Loucy (cell line): ENCODE measurements at regions not wholly inside any gene's neighbourhood (a gene's known extent, or its start where the extent isn't known, plus 50 kb on each side); places are given as distances from the start of the nearest gene placed in this dataset.

Experiments
- H2AFZ ChIP-seq: fragments of 200-600 bp; sonication (generic); 2 replicates; pipeline ENCODE4 v1.6.0; 2016; ENCODE audit warnings: antibody characterized with exemption, mild to moderate bottlenecking, low read length, moderate library complexity
- H3F3A ChIP-seq: fragments of 200-600 bp; 2 replicates; pipeline ENCODE4 v1.6.0; 2016; ENCODE audit warnings: antibody characterized with exemption, low read depth, mild to moderate bottlenecking
- H3K27me3 ChIP-seq: fragments of 200-600 bp; sonication (generic); 2 replicates; pipeline ENCODE4 v1.6.1; 2014; ENCODE audit warnings: low read length, mild to moderate bottlenecking; ENCODE audit not compliant: insufficient read depth, poor library complexity, severe bottlenecking
- H3K36me3 ChIP-seq: fragments of 200-600 bp; sonication (generic); 2 replicates; pipeline ENCODE4 v1.6.1; 2016; ENCODE audit warnings: low read length; ENCODE audit not compliant: insufficient read depth
- H3K4me1 ChIP-seq: fragments of 200-600 bp; sonication (generic); 2 replicates; pipeline ENCODE4 v1.5.1; 2014; ENCODE audit warnings: low read length, mild to moderate bottlenecking; ENCODE audit not compliant: insufficient read depth, poor library complexity, severe bottlenecking
- H3K4me2 ChIP-seq: fragments of 200-600 bp; sonication (generic); 2 replicates; pipeline ENCODE4 v1.6.0; 2014; ENCODE audit warnings: antibody characterized with exemption, low read length, low read depth, mild to moderate bottlenecking; ENCODE audit not compliant: poor library complexity, severe bottlenecking
- H3K4me3 ChIP-seq: fragments of 200-600 bp; sonication (generic); 2 replicates; pipeline ENCODE4 v1.5.1; 2014; ENCODE audit warnings: low read length, mild to moderate bottlenecking, mixed read lengths; ENCODE audit not compliant: poor library complexity, severe bottlenecking
- H3K79me2 ChIP-seq: fragments of 200-600 bp; sonication (generic); 2 replicates; pipeline ENCODE4 v1.6.1; 2014; ENCODE audit warnings: low read length; ENCODE audit not compliant: insufficient read depth
- H3K9ac ChIP-seq: fragments of 200-600 bp; sonication (generic); 2 replicates; pipeline ENCODE4 v1.6.0; 2014; ENCODE audit warnings: mild to moderate bottlenecking, low read depth, low read length, moderate library complexity; ENCODE audit not compliant: poor library complexity, severe bottlenecking
- H3K9me2 ChIP-seq: fragments of 200-600 bp; sonication (generic); replicated peaks from 2 replicates; pipeline ENCODE4 v1.6.1; 2016; ENCODE audit warnings: low read depth, low read length, mixed read lengths
- H3K9me3 ChIP-seq: fragments of 200-600 bp; sonication (generic); 2 replicates; pipeline ENCODE4 v1.6.1; 2014; ENCODE audit warnings: mild to moderate bottlenecking, antibody characterized with exemption, low read length, low read depth; ENCODE audit not compliant: insufficient read depth
- H4K20me1 ChIP-seq: fragments of 200-600 bp; sonication (generic); 2 replicates; pipeline ENCODE4 v1.6.0; 2014; ENCODE audit warnings: antibody characterized with exemption, low read length, mild to moderate bottlenecking; ENCODE audit not compliant: insufficient read depth, poor library complexity, severe bottlenecking
- CTCF ChIP-seq: fragments of 200-600 bp; sonication (generic); conservative IDR thresholded peaks from 2 replicates; pipeline ENCODE4 v1.5.1; 2014; ENCODE audit warnings: mild to moderate bottlenecking, antibody characterized with exemption, low read length
- EZH2phosphoT487 ChIP-seq: fragments of 200-600 bp; IDR thresholded peaks from 2 replicates; pipeline ENCODE4 v1.6.1; 2018; ENCODE audit warnings: antibody characterized with exemption, mild to moderate bottlenecking, moderate library complexity, borderline replicate concordance

DNA sequence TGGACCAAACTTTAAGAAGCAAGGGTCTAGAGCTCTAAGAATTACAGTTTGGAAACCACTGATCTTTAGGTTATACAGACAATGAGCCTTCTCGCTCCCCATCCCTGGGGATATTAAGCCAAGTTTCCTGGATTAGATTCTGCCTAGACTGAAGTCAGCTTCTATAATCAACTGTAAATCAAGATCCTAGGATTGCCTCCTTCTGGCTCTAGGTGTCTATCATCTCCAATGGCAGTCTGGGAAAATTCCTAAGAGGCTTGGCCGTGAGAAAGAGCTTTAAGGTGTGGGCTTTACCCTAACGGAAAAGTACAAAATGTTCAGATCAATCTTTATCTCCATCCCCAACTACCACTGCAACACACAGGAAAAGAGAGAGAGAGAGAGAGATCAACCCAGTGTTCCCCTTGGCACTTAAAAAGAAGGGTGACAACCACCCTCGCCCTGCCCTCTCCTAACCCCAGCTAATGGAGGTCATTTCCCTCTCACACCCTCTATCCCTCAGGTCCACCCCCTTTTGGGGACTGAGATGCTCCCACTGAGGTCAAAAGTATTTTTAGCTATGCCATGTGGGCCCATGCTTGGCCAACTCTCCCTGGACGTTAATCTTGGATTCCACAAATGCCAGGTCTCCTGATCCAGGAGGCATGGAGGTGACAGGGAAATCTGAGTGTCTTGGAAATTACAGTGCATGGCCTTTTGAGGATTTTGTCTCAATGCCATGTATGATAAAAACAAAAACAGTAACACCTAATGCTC, 202.8 kb upstream of the BCL6 start:
- H4K20me1 ChIP-seq = no peaks in the 10 kb centered on the region
- H3K9me2 ChIP-seq = no peaks in the 10 kb centered on the region
- no peak overlapping the region for H3K4me2 ChIP-seq
- H2AFZ ChIP-seq = no peak overlapping the region
- H3F3A ChIP-seq = peaks cover 10% of the 10 kb centered on the region
- no peak for TF ChIP-seq CTCF
- no peak for TF ChIP-seq EZH2phosphoT487
- H3K4me3 ChIP-seq = no peak overlapping the region
- no peaks in the 10 kb centered on the region for H3K79me2 ChIP-seq
- H3K27me3 ChIP-seq = no peaks in the 10 kb centered on the region
- H3K4me1 ChIP-seq = peaks cover 90% of the 10 kb centered on the region
- peak overlapping the region; percentile 32 for H3K9ac ChIP-seq
- H3K36me3 ChIP-seq = no peaks in the 10 kb centered on the region
- no peaks in the 10 kb centered on the region for H3K9me3 ChIP-seq

DNA sequence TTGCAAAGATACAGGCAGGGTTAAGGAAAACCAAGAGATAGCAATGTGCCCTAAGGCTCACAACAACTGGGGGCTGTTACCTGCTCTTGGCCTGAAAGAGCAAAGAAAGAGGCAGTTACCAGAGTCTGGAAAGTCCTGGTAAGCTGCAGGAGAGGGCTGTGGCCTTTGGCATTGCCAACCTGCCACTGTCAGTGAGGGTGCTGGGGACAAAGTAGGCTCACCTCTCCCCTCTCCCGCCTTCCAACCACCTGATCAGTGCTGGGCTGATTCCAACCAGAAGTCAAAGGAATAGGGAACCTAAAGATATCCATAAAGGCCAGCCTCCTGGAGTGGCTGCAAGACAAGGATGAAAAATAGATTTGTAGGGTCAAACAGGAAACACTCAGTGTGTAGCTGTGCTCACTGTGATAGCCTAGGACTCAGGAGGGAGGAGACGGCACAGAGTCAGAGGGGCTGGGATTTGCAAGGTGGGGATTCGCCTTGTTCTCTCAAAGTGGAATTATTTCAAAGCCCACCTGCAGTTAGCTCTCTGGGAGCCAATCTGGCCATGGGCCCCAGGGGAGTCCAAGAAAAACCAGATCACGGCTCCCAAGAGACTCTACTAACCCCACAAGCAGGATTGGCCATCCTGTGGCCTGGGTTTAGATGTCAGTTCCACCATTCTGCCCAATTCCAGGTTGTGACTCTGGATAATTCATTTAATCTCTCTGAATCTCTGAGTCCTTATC, 204.0 kb upstream of the BCL6 start:
- TF ChIP-seq EZH2phosphoT487 (no peak), CTCF (no peak)
- H3K9ac ChIP-seq = peak overlapping the region; percentile 32
- no peaks in the 10 kb centered on the region for H4K20me1 ChIP-seq
- H3F3A ChIP-seq = peaks cover 10% of the 10 kb centered on the region
- H3K9me3 ChIP-seq = no peaks in the 10 kb centered on the region
- H3K36me3 ChIP-seq = no peaks in the 10 kb centered on the region
- H3K4me2 ChIP-seq = peak overlapping the region; percentile 16
- H3K27me3 ChIP-seq = no peaks in the 10 kb centered on the region
- H3K9me2 ChIP-seq = no peaks in the 10 kb centered on the region
- peaks cover 96% of the 10 kb centered on the region for H3K4me1 ChIP-seq
- H3K79me2 ChIP-seq = no peaks in the 10 kb centered on the region
- peak overlapping the region; percentile 81 for H2AFZ ChIP-seq
- H3K4me3 ChIP-seq = no peak overlapping the region

DNA sequence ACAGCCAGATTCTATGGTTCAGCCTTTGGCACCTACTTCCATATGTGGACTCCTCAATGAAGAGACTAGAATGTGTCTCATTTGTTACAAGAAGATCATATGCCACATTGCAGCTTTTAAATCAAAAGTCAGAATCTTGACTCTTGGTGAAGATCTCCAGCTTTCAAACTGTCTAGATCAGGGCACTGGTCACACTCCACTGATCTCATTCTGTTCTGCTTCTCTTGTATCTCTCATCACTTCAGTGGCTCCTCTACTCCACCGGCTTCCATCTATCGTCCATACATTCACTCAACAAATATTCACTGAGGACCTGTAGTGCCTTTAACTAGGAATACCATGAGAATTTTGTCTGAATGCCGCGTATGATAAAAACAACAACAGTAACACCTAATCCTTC, 203.3 kb upstream of the LPP start:
- H4K20me1 ChIP-seq = no peaks in the 10 kb centered on the region
- H3K4me2 ChIP-seq = peak overlapping the region; percentile 72
- H3K9ac ChIP-seq = peak overlapping the region; percentile 60
- H3K27me3 ChIP-seq = no peaks in the 10 kb centered on the region
- H3K36me3 ChIP-seq = no peaks in the 10 kb centered on the region
- H3F3A ChIP-seq = peaks cover 10% of the 10 kb centered on the region
- H3K4me3 ChIP-seq = peak overlapping the region; percentile 55
- H3K9me3 ChIP-seq = no peaks in the 10 kb centered on the region
- peaks cover 96% of the 10 kb centered on the region for H3K4me1 ChIP-seq
- H2AFZ ChIP-seq = no peak overlapping the region
- no peaks in the 10 kb centered on the region for H3K79me2 ChIP-seq
- TF ChIP-seq EZH2phosphoT487 = no peak
- TF ChIP-seq CTCF = no peak
- no peaks in the 10 kb centered on the region for H3K9me2 ChIP-seq
